Cardiac fibroblast (primary cell): ENCODE measurements at regions not wholly inside any gene's neighbourhood (a gene's known extent, or its start where the extent isn't known, plus 50 kb on each side); places are given as distances from the start of the nearest gene placed in this dataset.

Experiments
- DNase-seq, 2 donors: peaks; one replicate each; pipeline versions ENCODE4 v3.0.0 to v3.0.0-alpha.2; 2010; ENCODE audit warnings: low read depth in 2 of 2
- H3K4me3 ChIP-seq, 2 donors: replicated peaks in 1 of 2; 1 replicate in 1 of 2; 2 replicates in 1 of 2; pipeline ENCODE4 v1.5.1; 2011; ENCODE audit warnings: low read depth in 2 of 2, low read length in 2 of 2, mild to moderate bottlenecking in 2 of 2, moderate library complexity in 1 of 2
- TF ChIP-seq, protein P1 (sequence below): IDR thresholded peaks from one replicate; pipeline ENCODE4 v1.5.1; 2011; ENCODE audit warnings: low read depth, mild to moderate bottlenecking, low read length, inconsistent platforms

DNA sequence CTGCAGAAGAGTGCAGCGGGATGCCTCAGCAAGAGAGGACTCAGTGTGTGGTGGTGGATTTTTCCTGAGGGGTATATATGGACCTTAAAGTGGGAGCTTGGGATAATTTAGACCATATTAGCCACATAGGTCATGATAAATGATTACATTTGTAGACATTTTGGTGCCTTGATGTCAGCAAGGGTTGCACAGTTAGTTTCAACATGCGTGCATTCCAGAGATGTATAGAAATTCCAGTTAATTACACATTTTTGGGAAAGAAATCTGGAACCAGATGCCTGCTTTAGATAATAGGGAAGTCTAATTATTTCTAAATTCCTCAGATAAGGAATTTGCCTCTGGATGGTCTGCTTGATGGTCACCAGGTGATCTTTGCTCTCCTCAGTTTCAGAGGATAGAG, 440.6 kb upstream of the PAPPA start:
- H3K4me3 ChIP-seq = no peak overlapping the region
- no peak for DNase-seq
- TF ChIP-seq, protein P1, sequence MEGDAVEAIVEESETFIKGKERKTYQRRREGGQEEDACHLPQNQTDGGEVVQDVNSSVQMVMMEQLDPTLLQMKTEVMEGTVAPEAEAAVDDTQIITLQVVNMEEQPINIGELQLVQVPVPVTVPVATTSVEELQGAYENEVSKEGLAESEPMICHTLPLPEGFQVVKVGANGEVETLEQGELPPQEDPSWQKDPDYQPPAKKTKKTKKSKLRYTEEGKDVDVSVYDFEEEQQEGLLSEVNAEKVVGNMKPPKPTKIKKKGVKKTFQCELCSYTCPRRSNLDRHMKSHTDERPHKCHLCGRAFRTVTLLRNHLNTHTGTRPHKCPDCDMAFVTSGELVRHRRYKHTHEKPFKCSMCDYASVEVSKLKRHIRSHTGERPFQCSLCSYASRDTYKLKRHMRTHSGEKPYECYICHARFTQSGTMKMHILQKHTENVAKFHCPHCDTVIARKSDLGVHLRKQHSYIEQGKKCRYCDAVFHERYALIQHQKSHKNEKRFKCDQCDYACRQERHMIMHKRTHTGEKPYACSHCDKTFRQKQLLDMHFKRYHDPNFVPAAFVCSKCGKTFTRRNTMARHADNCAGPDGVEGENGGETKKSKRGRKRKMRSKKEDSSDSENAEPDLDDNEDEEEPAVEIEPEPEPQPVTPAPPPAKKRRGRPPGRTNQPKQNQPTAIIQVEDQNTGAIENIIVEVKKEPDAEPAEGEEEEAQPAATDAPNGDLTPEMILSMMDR = no peak

DNA sequence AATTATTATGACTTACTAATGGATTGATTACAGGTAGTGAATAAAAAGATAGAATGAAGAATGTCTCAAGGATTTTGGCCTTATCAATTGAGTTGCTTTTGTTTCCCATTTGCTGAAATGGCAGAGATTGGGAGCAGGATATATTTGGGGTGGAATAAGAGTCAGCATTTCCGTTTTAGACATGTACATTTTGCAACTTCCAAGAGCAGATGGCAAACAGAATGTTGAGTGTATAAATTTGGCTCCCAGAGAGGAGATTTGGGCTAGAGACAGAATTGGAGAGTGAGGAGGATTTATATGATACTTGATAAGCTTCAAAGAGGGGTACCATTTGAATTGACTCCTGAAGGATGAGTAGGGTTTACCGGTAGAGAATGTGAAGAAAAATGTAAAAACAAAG, 437.9 kb upstream of the PAPPA start:
- H3K4me3 ChIP-seq = no peak overlapping the region
- peak in 1 of 2 donors; percentile 36 for DNase-seq
- TF ChIP-seq, protein P1 = no peak

DNA sequence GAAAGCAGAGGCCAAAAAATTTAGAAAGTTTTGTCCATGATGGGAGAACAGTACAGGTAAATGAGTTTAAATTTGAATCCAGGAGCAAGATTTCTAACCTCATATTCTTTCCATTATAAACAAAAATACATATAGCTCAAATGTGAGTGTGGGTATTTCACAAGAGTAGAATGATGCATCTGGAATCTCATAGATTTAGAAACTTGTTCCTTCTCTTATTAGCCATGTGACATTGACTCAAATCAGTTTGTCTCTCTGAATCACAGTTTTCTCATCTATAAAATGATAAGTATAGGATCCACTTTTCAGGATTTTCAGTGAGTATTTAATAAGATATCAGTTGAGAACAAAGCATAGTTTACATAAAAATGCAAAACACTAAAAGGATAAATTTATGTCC, 436.3 kb upstream of the PAPPA start:
- no peak overlapping the region for H3K4me3 ChIP-seq
- peak in 1 of 2 donors; percentile 82 for DNase-seq
- TF ChIP-seq, protein P1 = no peak

DNA sequence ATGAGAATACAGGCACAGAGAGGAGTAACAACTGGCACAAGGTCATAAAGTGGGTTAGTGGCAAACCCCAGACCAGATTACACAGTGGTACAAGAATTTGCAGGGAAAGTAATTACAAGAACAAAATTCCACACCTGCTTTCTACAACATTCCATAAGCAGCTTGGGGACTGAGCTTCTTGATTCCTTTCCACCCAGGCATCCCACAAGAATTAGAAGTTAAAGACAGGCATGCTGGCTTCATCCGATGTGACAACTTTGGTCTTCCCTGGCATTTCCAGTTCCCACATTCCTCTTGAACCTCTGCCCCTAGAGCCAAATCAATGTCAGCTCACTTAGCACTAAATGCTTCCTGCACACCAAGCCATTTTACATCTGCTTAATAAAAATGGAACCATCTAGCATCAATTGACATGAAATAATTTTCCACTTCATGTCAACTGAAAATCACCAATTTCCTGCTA, 435.8 kb upstream of the PAPPA start:
- TF ChIP-seq, protein P1 = no peak
- DNase-seq = peak; percentile 21 to 72
- H3K4me3 ChIP-seq = no peak overlapping the region

DNA sequence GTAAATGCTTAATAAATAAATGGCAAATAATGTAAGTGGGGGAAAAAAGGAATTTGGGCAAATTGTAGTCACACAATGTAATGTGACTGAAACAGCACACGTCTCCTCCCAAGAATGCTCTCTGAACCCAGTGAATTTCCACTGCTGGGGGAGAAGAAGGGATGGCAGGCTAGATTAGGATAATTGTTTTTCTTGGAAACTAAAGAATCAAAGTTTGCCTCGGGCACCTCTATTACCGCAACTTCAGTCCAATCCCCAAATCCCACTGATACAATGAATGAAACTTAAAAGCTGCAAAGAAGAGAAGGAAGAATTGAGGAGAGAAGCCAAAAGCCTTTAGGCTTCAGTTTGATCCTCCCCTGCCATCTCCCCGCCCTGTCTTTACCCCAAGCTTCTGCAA, 423.2 kb upstream of the PAPPA start:
- TF ChIP-seq, protein P1 = no peak
- H3K4me3 ChIP-seq = no peak overlapping the region
- no peak for DNase-seq

DNA sequence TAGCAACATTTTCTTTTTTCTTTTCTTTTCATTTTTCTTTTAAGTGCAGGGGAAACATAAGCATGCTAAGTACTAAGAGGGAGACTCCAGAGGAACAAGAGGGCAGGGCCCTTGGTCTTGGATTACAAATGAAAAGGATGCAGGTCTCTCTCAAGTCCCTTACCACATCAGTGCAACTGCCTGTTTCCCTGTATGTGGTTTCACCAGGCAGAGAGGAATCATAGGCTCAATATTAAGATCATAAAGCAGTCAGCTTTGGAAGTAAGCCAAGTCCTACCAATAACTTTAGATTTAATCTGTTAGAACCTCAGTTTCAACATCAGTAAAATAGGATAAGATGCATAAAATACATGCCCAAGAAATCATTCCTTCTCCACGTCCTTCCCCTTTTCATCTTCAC, 422.7 kb upstream of the PAPPA start:
- DNase-seq = peak in 1 of 2 donors; percentile 25
- TF ChIP-seq, protein P1 = no peak
- H3K4me3 ChIP-seq = no peak overlapping the region

DNA sequence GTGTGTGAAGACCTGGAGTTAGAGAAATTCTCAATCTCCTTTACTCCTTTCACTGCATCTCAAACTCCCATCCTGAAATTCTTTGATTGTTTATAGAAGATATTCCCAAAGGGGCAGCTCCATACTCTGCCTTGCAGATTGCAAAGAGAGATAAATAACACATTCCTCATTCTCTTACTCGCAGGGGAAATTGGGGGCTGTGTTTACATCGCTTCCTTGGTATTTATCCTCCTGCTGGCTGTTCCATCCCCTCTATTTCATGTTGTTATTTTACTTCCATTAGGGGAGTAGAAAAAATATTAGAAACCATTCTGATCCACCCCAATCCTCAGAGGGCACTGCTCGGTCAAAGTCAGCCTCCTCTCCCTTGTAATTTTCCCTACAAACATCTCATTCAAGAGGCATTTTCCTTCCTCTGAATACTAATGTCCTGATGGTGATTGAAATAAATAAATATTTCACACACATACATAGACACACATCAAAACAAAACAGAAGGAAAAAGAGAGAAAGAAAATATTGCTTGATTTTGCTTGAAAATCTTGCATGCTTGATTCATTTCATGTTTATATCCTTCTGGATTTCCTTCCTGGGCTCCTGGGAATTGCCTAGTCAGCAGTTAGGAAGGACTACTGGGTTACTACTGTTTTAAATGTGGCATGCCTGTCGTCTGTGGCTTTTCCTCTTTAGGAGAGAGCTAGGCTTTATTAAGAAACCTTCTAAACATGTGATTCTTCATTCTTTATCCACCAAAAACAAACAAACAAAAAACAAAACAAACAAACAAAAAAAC, 420.1 kb upstream of the PAPPA start:
- no peak overlapping the region for H3K4me3 ChIP-seq
- TF ChIP-seq, protein P1 = no peak
- DNase-seq = peak; percentile 42 to 46
